ENCODE measurements at regions not wholly inside any gene's neighbourhood (a gene's known extent, or its start where the extent isn't known, plus 50 kb on each side); places are given as distances from the start of the nearest gene placed in this dataset.

DNA sequence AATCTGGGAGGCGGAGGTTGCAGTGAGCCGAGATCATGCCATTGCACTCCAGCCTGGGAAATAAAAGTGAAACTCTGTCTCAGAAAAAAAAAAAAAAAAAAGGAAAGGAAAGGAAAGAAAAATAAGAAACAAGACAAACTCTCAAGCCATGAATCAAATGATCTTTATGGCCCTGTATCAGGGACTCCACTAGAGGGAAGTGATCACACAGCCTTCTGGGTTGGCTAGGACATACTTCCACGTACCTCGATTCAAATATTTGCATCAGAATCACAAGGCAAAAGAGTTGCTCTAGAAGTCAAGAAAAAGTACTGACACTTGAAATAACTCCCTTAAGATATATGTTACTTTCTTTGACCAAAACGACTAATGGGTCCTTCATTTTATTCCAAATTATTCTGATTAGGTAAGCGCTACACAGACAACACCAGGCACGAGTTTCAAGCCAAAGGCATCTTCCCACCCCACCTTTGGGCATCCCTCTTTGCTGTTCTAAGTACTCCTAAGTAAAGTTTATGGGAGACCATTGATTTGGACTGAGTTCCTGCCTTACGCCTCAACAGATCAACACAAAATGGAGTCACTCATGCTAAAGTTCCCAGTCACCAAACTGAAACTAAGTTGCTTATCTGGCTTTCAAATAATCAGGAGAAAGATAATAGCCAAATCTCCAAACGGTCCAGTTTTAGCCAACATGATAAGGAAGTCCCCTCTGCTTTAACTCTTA lies 77.5 kb upstream of the NT5E start:
- H3K4me3 ChIP-seq (ENCODE audit: low read depth, low read length) = no peak overlapping the region
- TF ChIP-seq, protein P1, sequence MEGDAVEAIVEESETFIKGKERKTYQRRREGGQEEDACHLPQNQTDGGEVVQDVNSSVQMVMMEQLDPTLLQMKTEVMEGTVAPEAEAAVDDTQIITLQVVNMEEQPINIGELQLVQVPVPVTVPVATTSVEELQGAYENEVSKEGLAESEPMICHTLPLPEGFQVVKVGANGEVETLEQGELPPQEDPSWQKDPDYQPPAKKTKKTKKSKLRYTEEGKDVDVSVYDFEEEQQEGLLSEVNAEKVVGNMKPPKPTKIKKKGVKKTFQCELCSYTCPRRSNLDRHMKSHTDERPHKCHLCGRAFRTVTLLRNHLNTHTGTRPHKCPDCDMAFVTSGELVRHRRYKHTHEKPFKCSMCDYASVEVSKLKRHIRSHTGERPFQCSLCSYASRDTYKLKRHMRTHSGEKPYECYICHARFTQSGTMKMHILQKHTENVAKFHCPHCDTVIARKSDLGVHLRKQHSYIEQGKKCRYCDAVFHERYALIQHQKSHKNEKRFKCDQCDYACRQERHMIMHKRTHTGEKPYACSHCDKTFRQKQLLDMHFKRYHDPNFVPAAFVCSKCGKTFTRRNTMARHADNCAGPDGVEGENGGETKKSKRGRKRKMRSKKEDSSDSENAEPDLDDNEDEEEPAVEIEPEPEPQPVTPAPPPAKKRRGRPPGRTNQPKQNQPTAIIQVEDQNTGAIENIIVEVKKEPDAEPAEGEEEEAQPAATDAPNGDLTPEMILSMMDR (IDR thresholded peaks at IDR 0.05; ENCODE audit: borderline replicate concordance, insufficient read depth, low read depth, low read length) = no peak

DNA sequence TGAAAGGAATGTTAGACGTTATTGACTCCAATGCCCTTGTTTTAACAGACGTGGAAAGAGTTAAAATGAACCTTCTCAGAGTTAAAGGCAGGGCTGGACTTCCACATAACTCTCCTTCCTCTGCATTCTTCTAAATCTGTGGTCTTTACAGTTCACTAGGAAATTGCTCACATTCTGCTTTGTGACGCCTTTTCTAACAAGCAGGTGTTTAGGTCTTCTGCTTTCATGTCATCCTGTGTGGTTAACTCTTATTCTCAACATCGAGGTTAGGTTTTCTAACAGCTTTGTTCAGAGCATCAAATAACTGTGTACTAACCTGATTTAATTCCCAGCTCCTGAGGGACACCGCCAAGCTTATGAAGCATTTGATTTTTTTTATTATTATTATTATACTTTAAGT lies 81.3 kb upstream of the NT5E start:
- TF ChIP-seq, protein P1 (IDR thresholded peaks at IDR 0.05; ENCODE audit: borderline replicate concordance, insufficient read depth, low read depth, low read length) = no peak
- no peak overlapping the region for H3K4me3 ChIP-seq (ENCODE audit: low read depth, low read length)

DNA sequence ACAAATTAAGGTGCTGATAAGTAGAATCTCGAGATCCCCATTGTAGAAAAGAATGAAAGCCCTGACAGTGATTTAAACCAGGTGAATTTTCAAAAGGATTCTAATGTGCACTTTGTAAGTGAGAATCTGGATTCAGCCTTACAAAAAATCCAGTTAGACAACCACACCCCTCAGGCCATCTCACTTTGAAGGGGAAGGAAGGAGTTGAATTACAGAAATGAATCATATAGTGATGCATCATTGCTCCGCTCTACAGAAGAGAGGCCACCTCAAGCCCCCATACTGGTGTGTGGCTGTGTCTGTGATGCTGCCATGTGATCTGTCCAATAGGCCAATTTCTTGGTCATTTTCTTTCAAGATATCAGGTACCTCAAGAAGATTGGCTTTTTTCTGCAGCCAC lies 85.5 kb upstream of the NT5E start:
- no peak overlapping the region for H3K4me3 ChIP-seq (ENCODE audit: low read depth, low read length)
- TF ChIP-seq, protein P1 (IDR thresholded peaks at IDR 0.05; ENCODE audit: borderline replicate concordance, insufficient read depth, low read depth, low read length) = no peak

DNA sequence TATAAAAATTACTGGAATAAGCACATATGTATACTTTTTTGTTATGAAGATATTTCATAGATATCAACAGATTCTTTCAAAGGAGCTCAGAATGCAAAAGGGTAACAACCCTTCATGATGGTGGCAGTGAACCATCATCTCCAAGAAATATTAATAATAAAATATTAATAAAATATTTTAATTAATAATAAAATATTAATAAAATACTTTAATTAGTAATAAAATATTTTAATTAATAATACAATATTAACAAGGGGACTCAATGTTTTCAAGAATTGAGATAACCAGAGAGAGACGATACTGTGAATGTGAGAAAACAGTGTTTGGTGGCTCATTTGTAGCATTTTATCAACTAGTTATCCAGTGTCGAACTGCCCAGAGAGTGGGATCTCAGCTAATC lies 86.0 kb upstream of the NT5E start:
- H3K4me3 ChIP-seq (ENCODE audit: low read depth, low read length) = no peak overlapping the region
- TF ChIP-seq, protein P1 (IDR thresholded peaks at IDR 0.05; ENCODE audit: borderline replicate concordance, insufficient read depth, low read depth, low read length) = no peak

DNA sequence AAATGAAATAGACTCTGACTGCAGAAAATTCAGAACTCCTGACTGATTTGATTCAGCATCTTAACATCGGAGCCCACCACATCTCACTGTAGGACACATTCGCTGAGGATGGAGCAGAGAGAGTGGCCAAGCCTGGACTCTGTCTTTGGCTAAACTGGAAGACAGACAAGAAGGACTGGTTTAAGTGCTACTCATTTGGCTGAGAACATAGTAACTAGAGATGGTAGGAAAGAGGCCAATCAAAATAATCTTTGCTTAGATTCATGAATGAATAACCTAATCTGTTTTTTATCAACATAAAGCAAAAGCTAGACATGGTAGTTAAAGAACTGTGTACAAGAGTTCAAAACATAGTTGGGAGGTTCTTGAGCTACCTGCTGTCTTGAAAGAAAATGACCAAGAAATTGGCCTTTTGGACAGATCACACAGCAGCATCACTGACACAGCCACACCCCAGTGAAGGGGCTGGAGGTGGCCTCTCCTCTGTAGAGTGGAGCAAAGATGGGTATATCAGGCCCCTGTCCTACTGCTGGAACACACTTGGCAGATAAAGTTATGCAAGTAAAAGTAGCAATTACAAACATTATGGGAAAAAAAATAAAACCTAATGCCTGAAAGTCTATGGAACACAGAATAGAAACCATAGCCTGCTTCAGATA lies 87.1 kb upstream of the NT5E start:
- TF ChIP-seq, protein P1 (IDR thresholded peaks at IDR 0.05; ENCODE audit: borderline replicate concordance, insufficient read depth, low read depth, low read length) = no peak
- H3K4me3 ChIP-seq (ENCODE audit: low read depth, low read length) = no peak overlapping the region

DNA sequence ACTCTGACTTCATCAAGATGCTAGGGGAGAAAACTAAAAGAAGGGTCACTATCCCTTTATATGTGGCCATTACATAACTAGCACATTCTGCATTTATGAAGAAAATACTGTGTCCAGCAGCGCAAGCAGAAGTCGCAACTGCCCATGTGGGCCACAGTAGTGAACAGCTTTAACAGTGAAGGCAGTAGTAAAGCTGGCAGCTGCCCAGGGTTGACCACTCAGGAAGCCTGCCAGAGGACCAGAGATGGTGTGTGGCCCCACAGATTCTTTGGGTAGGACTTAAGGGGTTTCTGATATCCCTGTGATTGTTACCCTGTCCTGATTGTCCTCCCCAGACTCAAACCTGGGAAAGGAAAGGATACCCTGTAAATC lies 88.3 kb upstream of the NT5E start:
- H3K4me3 ChIP-seq (ENCODE audit: low read depth, low read length) = no peak overlapping the region
- TF ChIP-seq, protein P1 (IDR thresholded peaks at IDR 0.05; ENCODE audit: borderline replicate concordance, insufficient read depth, low read depth, low read length) = no peak
